HEK293 (cell line): ENCODE measurements at regions not wholly inside any gene's neighbourhood (a gene's known extent, or its start where the extent isn't known, plus 50 kb on each side); places are given as distances from the start of the nearest gene placed in this dataset.

Experiments used
- CTCF ChIA-PET: fragments of 350-600 bp; formaldehyde crosslinking; extraction: SDS; loops from one replicate; lab custom pipeline; 2021; ENCODE audit warnings: antibody characterized with exemption; lab: Yijun Ruan, JAX
- POLR2A ChIA-PET: fragments of 300-600 bp; formaldehyde crosslinking; extraction: SDS; loops from one replicate; lab custom pipeline; 2020; ENCODE audit warnings: antibody characterized with exemption, inconsistent platforms; lab: Yijun Ruan, JAX
- H3K27ac ChIP-seq: fragments of 200-500 bp; sonication (Bioruptor generic); 2 replicates; pipeline ENCODE4 v1.5.1; 2014; ENCODE audit warnings: low read depth, low read length, control low read depth, inconsistent platforms; ENCODE audit errors: extremely low read depth
- H3K36me3 ChIP-seq, 2 experiments: fragments of 200-500 bp in 1 of 2; sonication (Bioruptor generic) in 1 of 2; 1 replicate in 1 of 2; 2 replicates in 1 of 2; pipeline ENCODE4 v1.5.1; 2014 to 2017; ENCODE audit warnings: inconsistent platforms in 2 of 2, low read length in 2 of 2; ENCODE audit not compliant: control insufficient read depth in 2 of 2, insufficient read depth in 1 of 2
- H3K4me1 ChIP-seq: fragments of 200-500 bp; sonication (Bioruptor generic); 2 replicates; pipeline ENCODE4 v1.5.1; 2014; ENCODE audit warnings: mild to moderate bottlenecking, low read length, inconsistent platforms; ENCODE audit not compliant: control insufficient read depth, insufficient read depth
- H3K4me3 ChIP-seq: 2 replicates; pipeline ENCODE4 v1.5.1; 2011; ENCODE audit warnings: low read depth, mild to moderate bottlenecking, control low read depth, low read length, moderate library complexity
- H3K9me3 ChIP-seq: fragments of 200-500 bp; sonication (Bioruptor generic); 2 replicates; pipeline ENCODE4 v1.5.1; 2014; ENCODE audit warnings: low read depth, low read length, inconsistent platforms; ENCODE audit not compliant: control insufficient read depth, insufficient read depth
- BCL6B ChIP-seq: fragments of 450-650 bp; formaldehyde crosslinking; IDR thresholded peaks from 2 replicates; pipeline ENCODE4 v1.5.1; 2017; ENCODE audit warnings: missing biosample characterization, missing genetic modification characterization
- GLI4 ChIP-seq: fragments of 450-650 bp; formaldehyde crosslinking; IDR thresholded peaks from 2 replicates; pipeline ENCODE4 v1.5.1; 2016; ENCODE audit warnings: missing biosample characterization, missing genetic modification characterization
- INSM2 ChIP-seq: fragments of 450-650 bp; formaldehyde crosslinking; IDR thresholded peaks from 2 replicates; pipeline ENCODE4 v1.5.1; 2016; ENCODE audit warnings: missing biosample characterization, missing genetic modification characterization
- KLF1 ChIP-seq: fragments of 450-650 bp; formaldehyde crosslinking; IDR thresholded peaks from 2 replicates; pipeline ENCODE4 v1.5.1; 2016; ENCODE audit warnings: missing biosample characterization, missing genetic modification characterization
- KLF16 ChIP-seq: fragments of 450-650 bp; formaldehyde crosslinking; IDR thresholded peaks from 2 replicates; pipeline ENCODE4 v1.5.1; 2017; ENCODE audit warnings: missing biosample characterization, missing genetic modification characterization
- SP2 ChIP-seq: fragments of 450-650 bp; formaldehyde crosslinking; IDR thresholded peaks from 2 replicates; pipeline ENCODE4 v1.5.1; 2016; ENCODE audit warnings: missing biosample characterization, missing genetic modification characterization
- WT1 ChIP-seq: fragments of 450-650 bp; formaldehyde crosslinking; IDR thresholded peaks from 2 replicates; pipeline ENCODE4 v1.5.1; 2016; ENCODE audit warnings: missing biosample characterization, missing genetic modification characterization
- YY1 ChIP-seq: fragments of 450-650 bp; formaldehyde crosslinking; IDR thresholded peaks from 2 replicates; pipeline ENCODE4 v1.5.1; 2018; ENCODE audit warnings: missing biosample characterization, missing genetic modification characterization
- ZBTB1 ChIP-seq: fragments of 450-650 bp; formaldehyde crosslinking; IDR thresholded peaks from 2 replicates; pipeline ENCODE4 v1.5.1; 2016; ENCODE audit warnings: missing biosample characterization, missing genetic modification characterization
- ZBTB6 ChIP-seq: fragments of 450-650 bp; formaldehyde crosslinking; IDR thresholded peaks from 2 replicates; pipeline ENCODE4 v1.5.1; 2017; ENCODE audit warnings: missing biosample characterization, missing genetic modification characterization
- ZNF10 ChIP-seq: fragments of 450-650 bp; formaldehyde crosslinking; IDR thresholded peaks from 2 replicates; pipeline ENCODE4 v1.5.1; 2017; ENCODE audit warnings: missing biosample characterization, missing genetic modification characterization
- ZNF324 ChIP-seq: fragments of 450-650 bp; formaldehyde crosslinking; IDR thresholded peaks from 2 replicates; pipeline ENCODE4 v1.5.1; 2016; ENCODE audit warnings: missing biosample characterization, missing genetic modification characterization
- ZNF362 ChIP-seq: fragments of 450-650 bp; formaldehyde crosslinking; IDR thresholded peaks from 2 replicates; pipeline ENCODE4 v1.5.1; 2016; ENCODE audit warnings: missing biosample characterization, missing genetic modification characterization
- ZNF449 ChIP-seq: fragments of 450-650 bp; formaldehyde crosslinking; IDR thresholded peaks from 2 replicates; pipeline ENCODE4 v1.5.1; 2017; ENCODE audit warnings: missing biosample characterization, mild to moderate bottlenecking, missing genetic modification characterization, moderate library complexity
- ZNF791 ChIP-seq: fragments of 450-650 bp; formaldehyde crosslinking; IDR thresholded peaks from 2 replicates; pipeline ENCODE4 v1.5.1; 2016; ENCODE audit warnings: missing biosample characterization, missing genetic modification characterization
- ZSCAN16 ChIP-seq: fragments of 450-650 bp; formaldehyde crosslinking; IDR thresholded peaks from 2 replicates; pipeline ENCODE4 v1.5.1; 2016; ENCODE audit warnings: missing biosample characterization, missing genetic modification characterization
- ZSCAN18 ChIP-seq: fragments of 450-650 bp; formaldehyde crosslinking; IDR thresholded peaks from 2 replicates; pipeline ENCODE4 v1.5.1; 2016; ENCODE audit warnings: missing biosample characterization, missing genetic modification characterization
- ZSCAN30 ChIP-seq: fragments of 450-650 bp; IDR thresholded peaks from 2 replicates; pipeline ENCODE4 v1.5.1; 2018; ENCODE audit warnings: missing biosample characterization, mild to moderate bottlenecking, missing genetic modification characterization, moderate library complexity

GRCh38 chr6:21846541-21847451 lies 253.2 kb downstream of the SOX4 start (continued):
- TF ChIP-seq ZNF324 (tag by site-specific recombination) (no peak), ZBTB1 (tag by site-specific recombination) (no peak), YY1 (tag by site-specific recombination) (0 out of 2 replicates have a peak, but pooled peaks have one; percentile 21), KLF1 (tag by site-specific recombination) (no peak), GLI4 (tag by site-specific recombination) (no peak)

GRCh38 chr6:21847711-21848480 lies 254.3 kb downstream of the SOX4 start:
- peaks cover 32% of the 10 kb centered on the region for H3K4me1 ChIP-seq
- ChIA-PET POLR2A (interaction anchor here (2.2 kb wide), 1 partner anchor 254 kb away, joined by 9 read pairs; the partner anchor contains the start of gene SOX4), CTCF (interaction anchor here (0.5 kb wide), 1 partner anchor 23 kb away, joined by 3 read pairs; no protein-coding TSS in a partner anchor)
- H3K9me3 ChIP-seq: no peaks in the 10 kb centered on the region
- no peaks in the 10 kb centered on the region for H3K36me3 ChIP-seq
- TF ChIP-seq WT1 (tag by site-specific recombination) (no peak), INSM2 (tag by site-specific recombination) (no peak), ZNF362 (tag by site-specific recombination) (no peak), ZNF449 (no peak), ZNF10 (tag by site-specific recombination) (no peak), ZBTB6 (tag by site-specific recombination) (no peak)
- no peak overlapping the region for H3K4me3 ChIP-seq
- H3K27ac ChIP-seq: peak overlapping the region; percentile 27; the same call in 1 of the 2 replicates

GRCh38 chr6:21850691-21851090 lies 257.1 kb downstream of the SOX4 start:
- H3K27ac ChIP-seq: no peak overlapping the region
- no peaks in the 10 kb centered on the region for H3K36me3 ChIP-seq
- H3K4me3 ChIP-seq: no peak overlapping the region
- H3K9me3 ChIP-seq: no peaks in the 10 kb centered on the region
- ChIA-PET CTCF (interaction anchor here (0.6 kb wide), 1 partner anchor 976 kb away, joined by 3 read pairs; no protein-coding TSS in a partner anchor), POLR2A (interaction anchor here (0.7 kb wide), 1 partner anchor 1628 kb away, joined by 4 read pairs; no protein-coding TSS in a partner anchor)
- H3K4me1 ChIP-seq: peaks cover 22% of the 10 kb centered on the region
- TF ChIP-seq ZNF791 (tag by site-specific recombination): no peak
- TF ChIP-seq SP2 (tag by site-specific recombination): no peak
- no peak for TF ChIP-seq BCL6B (tag by site-specific recombination)
- TF ChIP-seq ZNF449: no peak
- no peak for TF ChIP-seq KLF16 (tag by site-specific recombination)
- no peak for TF ChIP-seq ZSCAN30 (tag by site-specific recombination)
- no peak for TF ChIP-seq ZSCAN16 (tag by site-specific recombination)
- TF ChIP-seq ZSCAN18 (tag by site-specific recombination): no peak
